NCI-H510A treated with DMSO at 0.1 percent for 48 hours (cell line): ENCODE measurements at regions not wholly inside any gene's neighbourhood (a gene's known extent, or its start where the extent isn't known, plus 50 kb on each side); places are given as distances from the start of the nearest gene placed in this dataset.
"Not testable (repeated sequence)": the region's sequence is repeated elsewhere in the genome, so short reads cannot be mapped to it uniquely, and the experiment has no call there.

Source experiments
- DNase-seq: peaks from one replicate; lab custom pipeline; 2025; lab: John Stamatoyannopoulos, UW

DNA sequence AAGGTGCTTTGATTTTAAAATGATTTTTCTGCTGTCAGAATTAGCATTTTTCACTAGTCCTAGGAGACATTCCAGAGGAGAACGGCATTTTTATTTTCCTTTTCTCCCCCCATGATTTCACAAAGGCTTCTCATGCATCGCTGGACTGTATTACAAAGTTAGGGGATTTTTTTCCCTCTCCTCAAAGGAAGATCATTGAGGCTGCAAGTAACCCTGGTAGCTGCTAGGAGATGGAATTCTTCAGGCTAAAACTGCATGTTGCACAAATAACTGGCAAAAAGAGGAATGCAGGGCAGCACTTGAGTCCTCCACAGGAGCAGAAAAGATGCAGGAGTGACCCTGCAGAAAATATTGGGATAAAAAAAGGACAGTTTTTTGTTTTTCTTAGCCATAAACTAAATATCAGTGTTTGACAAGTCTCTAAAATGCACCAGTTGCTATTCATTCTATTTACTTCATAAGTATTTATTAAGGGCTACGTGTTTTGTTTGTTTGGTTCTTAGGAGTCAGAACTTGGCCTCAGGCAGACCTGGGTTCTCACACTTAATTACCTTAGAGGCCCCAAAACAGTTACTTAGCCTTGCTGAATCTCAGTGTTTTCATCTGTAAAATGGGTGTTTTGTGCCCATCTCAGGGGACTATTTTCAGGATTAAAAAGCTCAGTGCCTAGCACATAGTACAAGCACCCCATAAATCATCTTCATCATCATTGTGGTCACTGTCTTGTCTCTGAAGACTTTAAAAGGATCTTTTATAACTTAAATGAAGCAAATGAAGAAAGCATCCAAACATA is 144.5 kb upstream of the ID4 start:
- no peak for DNase-seq

DNA sequence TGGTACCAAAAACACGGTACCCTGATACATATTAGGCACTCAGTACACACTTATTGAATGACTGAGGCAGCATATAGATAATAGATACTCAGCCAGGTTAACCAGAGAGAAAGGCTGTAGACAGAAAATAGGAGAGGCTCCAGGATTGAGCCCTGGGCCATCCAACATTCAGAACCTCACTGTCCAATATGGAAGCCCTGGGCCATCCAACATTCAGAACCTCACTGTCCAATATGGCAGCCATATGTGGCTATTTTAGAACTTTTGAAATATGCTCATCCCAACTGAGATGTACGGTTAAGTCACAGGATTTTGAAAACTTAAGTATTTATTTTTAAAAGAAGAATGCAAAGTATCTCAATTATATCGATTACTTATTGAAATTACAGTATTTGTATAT is 142.5 kb upstream of the ID4 start:
- DNase-seq, result no peak

DNA sequence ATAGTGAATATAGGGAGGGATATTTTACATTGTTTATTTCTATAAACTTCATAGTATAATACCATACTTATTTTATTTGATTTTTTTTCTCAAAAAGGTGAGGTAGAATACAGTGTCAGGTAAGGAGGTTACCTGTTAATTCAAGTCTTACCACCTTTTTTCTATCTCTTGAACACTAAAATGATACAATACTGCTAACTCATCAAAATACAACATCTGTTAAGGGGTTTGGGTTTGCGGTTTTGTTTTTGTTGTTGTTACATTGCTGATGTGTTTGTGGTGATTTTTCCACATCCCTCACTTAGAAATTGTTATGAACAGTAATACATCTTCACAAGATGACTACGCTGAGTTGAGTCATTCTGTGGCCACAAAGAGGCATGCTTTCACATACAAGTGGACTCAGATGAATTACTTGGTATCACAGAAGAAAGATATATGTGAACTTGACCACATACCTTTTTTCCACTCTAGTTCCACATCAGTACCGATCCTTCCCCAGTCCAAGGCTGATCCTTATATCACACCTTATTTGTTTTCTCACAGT is 139.4 kb upstream of the ID4 start:
- DNase-seq, result no peak

DNA sequence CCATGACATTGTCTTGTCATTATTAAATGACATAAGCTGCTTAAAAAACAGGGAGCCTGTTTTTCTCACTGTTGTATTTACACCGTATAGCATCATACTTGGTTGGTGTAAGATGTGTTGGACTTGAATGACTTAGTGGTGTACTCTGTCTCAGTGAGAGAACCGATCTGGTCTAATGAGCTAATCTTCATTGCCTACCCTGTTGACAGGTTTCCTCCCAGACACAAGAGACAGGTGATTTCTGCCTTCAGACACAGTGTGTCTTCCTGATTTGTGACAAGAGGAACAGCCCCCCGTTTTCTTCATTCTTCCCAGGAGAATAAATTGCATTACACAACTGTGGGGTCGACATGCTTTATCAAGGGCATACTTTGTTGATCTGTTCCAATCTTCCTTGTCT is 137.2 kb upstream of the ID4 start:
- no peak for DNase-seq

DNA sequence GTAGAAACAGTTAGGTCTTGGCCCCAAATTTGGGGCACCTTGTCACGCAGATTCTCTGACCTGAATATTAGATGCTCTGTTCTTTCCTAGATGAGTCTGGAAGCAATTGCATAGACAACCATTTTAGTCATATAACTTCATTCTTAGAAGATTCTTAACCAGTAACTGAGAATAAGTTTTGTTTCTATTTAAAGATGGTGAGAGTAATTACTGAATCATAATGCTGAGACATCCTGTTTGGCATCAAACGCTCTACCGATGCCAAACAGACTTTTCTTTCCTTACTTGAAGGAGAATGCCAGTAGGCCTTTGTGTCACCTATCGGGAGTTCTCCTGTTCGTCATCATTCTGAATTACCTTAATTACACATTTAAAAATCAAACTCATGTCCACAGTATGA is 131.6 kb upstream of the ID4 start:
- DNase-seq, result no peak

DNA sequence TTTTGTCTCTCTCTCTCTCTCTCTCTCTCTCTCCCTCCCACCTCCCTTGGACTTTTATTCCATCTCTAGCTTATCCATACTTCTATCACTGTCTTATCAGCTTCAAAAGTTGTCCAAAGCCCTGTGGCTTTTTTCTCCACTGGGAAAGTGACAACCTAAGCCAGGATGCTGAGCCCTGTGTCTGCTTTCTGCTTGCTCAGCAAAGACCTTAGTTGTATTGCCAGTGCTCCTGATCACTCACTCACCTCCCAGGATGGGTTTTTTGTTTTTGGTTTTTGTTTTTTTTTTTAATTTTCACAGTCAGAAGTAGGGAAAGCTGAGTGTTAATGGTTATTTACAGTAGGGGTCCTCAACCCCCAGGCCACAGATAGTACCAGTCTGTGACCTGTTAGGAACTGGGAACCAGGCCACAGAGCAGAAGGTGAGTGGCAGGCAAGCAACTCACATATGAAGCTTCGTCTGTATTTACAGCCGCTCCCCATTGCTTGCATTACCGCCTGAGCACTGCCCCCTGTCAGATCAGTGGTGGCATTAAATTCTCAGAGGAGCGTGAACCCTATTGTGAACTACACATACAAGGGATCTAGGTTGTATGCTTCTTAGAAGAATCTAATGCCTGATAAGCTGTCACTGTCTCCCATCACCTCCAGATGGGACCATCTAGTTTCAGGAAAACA is 125.0 kb upstream of the ID4 start:
- no peak for DNase-seq

DNA sequence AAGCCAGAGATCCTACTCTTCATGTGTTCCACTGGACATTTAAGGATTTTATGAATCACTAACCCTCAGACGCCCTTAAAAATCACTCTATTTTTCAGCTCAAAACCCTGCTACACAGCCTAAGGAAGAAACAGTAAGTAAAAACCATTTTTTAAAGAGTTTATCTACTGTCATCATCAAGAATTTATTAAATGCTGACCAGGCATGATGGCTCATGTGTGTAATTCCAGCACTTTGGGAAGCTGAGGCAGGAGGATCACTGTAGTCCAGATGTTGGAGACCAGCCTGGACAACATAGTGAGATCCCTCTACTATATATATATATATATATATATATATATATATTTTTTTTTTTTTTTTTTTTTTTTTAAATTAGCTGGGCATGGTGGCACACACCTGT is 124.2 kb upstream of the ID4 start:
- no peak for DNase-seq

DNA sequence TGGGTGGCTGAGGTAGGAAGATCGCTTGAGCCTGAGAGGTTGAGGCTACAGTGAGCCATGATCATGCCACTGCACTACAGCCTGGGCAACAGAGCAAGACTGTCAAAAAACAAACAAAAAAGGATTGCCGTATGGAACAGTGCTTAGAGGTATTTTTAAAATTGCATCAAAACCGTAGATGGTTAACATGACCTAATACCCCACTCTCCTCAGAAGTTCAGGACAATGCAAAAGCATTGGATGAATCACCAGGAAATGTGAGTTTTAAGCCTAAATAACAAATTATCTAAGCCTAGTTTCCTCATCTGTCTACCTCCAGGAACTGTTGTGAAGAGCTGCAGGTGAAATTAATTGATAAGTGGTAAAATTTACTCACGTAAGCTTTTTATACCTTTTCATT is 123.8 kb upstream of the ID4 start:
- DNase-seq, result no peak

DNA sequence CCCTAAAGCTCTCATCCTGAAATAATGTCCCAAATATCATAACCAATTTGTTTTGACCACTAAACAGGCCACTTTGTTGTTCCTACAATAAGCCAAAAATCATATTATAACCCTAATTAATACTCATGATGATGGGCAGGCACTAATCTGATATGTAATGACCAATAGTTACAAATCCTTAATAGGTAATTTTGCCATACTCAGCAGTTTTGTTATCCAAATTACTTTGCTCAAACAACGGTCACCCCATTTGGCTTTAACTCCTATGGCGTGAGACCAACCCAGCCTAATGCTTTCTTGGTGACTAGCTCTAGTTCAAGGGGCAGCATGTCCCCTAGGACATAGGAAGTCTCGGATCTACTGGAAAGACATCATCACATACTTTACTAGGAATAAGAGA is 123.2 kb upstream of the ID4 start:
- no peak for DNase-seq

DNA sequence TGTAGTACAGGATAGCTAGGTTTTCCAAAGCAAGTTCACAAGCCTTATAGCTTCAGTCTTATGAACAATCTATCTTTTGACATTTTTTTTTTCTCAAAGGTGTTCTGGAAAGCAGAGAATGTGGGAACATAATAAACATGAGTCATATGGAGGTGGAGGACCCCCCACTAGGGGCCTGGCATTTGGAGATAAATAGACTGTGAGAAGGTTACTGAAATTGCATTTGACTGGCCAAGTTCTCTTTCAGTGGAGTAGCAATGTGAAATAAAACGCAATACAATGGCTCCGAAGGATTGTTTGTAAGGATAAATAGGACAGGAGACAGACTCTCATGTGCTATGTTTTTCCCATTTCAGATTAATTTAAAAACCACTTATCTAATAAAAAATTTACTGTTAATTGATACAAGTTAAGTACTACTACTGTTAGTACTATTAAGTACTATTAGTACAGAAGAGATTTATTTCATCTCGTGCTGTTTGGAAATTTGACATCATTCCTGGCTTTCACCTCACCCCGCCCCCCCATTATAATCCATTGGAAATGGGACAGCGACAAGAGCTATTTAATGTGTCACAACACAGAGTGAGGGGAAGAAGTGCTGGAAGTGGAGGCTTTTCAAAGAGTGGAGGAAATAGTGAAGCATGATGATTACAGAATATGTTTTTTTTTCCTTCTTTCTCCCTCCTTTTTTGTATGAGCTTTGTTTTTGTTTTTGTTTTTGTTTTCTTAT is 122.6 kb upstream of the ID4 start:
- DNase-seq, result no peak

DNA sequence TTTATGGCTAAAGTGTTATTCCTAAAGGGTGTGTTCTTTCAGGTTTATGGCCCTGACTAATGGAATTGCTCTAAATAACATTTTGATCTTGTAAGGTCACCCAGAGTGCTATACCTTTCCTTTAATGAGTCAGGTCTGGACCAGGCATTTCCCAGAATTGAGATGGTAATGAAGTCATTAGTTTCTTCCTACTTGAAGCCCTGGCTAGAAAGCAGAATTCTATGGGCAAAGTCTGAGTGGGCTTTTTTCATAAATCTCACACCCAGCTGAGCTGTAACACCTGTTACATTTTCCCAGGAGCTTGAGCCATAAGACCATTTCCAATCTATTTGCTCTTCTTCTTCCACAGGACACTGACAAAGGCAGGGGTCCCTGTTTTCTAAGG is 122.0 kb upstream of the ID4 start:
- DNase-seq, result no peak

DNA sequence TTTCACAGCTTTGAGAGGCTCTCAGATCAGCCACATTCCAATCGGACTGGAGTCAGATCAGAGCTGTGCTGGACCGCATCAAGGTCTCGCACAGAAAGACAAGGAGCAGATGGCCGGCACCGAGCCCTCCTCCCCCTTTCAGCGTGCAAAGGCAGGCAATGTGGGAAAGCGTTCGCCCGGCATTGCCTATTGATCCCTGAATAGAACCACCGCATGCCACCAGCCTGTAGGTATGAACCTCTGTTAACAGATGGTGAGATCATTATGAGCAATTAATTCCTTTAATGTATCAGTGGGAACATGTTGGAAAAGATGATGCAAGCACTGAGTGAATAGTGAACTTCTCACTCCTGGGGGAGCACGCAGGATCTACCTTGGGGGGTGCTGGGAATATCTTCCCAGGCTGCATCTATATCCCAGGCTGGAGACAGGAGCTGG is 117.5 kb upstream of the ID4 start:
- no peak for DNase-seq

DNA sequence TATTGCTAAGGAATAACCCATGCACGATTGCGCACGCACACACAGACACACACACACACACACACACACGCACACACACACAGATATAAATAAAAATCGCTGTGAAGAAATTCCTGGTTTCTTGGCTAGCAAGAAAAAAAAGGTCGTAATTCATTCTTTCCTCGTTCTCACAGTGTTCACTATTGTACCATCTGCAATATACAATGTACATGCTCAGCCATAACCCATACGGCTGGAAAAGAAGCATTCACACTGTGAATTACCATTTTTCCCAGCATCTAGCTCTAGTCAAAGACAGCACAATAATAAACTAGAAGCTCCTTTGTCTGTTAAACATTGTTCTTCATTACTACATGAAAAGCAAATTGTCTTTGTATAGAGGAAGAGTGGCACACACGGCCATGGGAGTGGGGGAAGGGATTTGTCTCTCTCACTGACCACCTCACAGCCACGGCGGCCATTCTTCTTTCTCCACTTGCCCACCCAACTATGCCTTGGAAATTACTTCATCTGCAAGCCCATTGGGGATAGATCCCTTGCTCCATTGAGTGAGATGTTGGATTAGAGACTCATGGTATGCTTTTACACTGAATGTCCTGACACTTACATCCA is 115.3 kb upstream of the ID4 start:
- DNase-seq, result no peak

DNA sequence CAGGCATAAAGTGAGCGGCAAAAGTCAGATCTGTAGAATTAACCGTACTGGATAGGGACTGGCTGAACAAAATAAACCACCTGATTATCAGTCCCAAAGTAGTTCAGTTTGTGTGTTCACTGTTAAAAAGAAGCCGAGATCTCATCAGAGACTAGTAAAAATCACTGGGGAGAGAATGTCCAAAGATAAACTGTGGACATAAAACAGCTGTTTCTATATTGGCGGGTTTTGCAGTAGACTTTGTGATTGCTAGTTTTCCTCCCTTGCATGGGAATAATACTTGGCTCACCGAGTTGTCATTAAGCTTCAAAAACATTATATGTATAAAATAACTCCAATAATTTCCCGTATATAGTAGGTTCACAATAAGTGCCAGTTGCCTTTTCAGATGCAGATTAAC is 114.2 kb upstream of the ID4 start:
- DNase-seq, result no peak

DNA sequence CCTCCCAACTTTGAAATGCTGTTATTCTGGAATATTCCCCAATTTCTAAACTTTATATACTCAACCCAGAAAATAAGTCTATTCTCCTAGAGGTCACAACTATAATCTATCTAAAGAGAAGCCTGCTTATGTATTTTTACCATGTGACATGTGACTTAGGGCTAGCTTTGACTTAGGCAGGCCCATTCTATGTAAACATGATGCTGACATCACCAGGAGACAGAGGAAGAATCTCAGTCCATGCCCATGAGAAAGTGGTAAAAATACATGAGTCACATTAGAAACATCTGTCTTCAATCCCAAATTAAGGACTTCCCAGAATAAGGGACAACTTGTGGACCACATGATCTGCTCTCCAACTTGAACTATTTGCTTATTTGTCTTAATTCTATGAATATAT is 113.6 kb upstream of the ID4 start:
- no peak for DNase-seq

DNA sequence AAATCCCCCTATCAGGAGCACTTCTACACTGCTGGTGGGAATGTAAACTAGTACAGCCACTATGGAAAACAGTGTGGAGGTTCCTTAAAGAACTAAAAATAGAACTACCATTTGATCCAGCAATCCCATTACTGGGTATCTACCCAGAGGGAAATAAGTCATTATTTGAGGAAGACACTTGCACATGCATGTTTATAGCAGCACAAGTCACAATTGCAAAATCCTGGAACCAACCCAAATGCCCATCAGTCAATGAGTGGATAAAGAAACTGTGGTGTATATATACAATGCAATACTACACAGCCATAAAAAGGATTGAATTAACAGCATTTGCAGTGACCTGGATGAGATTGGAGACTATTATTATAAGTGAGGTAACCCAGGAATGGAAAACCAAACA is 111.7 kb upstream of the ID4 start:
- not testable (repeated sequence) for DNase-seq

DNA sequence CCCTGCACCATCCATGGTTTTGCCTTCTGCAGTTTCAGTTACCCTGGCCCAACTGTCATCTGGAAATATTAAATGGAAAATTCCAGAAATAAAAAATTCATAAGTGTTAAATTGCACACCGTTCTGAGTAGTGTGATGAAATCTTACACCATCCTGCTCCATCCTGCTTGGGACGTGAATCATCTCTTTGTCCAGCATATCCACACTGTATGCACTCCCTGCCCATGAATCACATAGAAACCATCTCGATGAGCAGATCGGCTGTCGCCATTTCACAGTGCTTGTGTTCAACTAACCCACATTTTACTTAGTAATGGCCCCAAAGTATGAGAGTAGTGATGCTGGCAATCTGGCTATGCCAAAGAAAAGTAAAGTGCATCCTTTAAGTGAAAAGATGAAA is 105.9 kb upstream of the ID4 start:
- DNase-seq, result no peak

DNA sequence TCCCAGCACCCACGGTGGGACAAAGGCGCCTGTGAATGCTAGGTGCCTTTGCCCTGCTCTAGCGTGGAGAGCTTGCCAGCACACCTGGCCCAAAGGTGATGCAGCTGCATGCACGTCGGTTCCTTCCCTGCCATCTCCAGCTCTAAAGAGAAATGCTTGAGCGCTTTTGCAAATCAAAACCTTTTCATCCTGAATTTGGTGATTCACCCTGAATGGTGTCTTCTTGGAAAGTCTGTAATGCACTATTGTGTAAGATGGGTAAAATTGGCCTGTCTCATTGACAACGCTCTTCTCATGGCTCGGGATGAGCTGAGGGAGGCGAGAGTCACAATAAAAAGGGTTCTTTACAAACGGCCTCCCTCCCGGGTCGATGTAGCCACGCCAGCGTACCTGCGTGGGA is 103.1 kb upstream of the ID4 start:
- no peak for DNase-seq

DNA sequence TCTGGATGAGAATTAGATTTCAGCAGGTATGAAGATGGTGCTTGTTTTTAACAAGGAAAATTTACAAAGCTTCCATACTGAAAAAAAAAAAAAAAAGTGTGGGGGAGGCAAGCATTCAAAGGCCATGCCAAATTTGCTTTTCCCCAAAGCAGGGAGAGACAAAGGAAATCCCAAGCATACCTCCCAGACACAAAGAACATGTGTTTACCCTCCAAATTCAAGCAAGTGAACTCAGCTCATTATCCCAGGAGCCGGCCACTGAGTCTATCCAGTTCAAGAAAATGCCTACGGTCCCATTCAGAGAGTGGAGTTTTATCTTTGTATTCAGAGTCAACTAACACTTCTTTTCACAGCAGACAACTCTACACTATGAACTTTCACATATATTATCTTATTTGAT is 102.7 kb upstream of the ID4 start:
- no peak for DNase-seq

DNA sequence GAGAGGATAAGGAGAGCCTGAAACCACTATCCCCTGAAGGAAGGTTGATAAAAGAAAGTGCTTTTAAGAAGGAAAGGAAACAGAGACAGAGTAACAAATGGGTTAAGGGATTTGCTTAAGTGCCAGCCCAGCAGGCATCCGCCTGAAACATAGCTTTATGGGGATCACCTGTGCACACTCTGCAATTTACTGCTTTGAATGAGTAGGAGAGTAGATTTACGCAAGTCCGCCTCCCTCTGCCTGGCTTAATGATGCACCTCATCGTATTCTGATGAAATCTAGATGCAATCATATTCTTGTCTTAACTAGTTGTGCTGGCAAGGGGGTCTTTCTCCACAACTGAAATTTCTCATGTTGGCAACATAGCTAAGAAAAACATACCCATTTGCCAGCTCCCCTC is 101.1 kb upstream of the ID4 start:
- no peak for DNase-seq

DNA sequence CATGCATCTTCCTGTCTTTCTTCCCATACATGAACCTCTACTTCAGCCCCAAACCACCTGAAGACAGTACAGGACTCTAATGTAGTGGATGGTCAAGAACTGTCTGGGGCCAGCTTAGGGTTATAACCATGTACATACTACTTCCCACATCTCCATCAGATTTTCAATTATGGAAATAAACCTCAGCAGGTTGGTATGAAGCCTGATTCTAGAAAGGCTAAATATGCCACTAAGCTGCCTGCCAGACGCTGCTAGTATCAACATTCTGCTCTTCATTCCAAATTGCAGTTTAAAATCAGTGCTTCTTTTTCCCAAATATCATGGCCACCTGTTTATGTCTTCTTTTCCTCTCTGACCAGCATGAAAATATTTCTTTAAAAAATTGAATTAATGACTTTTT is 99.2 kb upstream of the ID4 start:
- no peak for DNase-seq

DNA sequence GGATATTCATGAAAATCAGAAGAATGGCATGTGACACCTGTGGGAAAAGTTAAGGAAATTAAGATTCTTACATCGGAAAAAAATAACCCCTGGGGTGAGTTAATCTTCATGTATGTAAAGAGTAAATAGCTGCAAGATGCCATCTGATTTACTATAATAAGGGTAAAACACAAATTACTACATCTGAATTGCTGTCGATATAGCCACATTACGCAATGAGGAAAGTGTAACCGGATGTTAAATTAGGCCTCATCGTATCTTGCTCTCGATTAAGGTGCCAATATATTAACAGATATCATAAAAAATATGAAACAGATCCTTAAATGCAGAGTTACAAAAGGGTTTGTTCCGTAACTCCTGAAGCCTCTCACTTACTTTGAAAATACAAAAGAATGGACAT is 87.4 kb upstream of the ID4 start:
- no peak for DNase-seq

DNA sequence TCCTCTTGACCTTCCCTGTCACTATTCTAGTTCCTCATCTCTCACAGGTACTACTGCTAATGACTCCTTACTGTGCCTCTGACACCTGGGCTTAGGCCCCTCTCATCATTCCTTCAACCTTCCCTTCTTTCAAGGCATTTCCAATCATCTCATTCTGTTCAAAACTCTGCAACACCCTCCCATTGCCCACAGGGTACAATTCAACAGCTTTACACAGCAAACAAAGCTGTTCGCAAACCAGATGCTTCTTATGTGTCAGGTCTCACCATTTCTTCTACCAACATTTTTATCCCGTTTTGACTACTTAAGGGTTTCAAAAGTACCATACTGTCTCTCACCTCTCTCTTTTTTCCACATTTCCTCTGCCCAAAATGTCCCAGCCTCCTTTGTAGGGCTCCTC is 84.4 kb upstream of the ID4 start:
- DNase-seq, result no peak
